Nephron (organoid): ENCODE measurements at regions not wholly inside any gene's neighbourhood (a gene's known extent, or its start where the extent isn't known, plus 50 kb on each side); places are given as distances from the start of the nearest gene placed in this dataset.
"Not testable (repeated sequence)": the region's sequence is repeated elsewhere in the genome, so short reads cannot be mapped to it uniquely, and the experiment has no call there.

Source experiments
- H3K27ac Mint-ChIP-seq, 3 experiments: 2 replicates each; pipeline ENCODE4 v1.8.0; 2020; ENCODE audit warnings: mixed read lengths in 3 of 3, mild to moderate bottlenecking in 2 of 3, moderate library complexity in 1 of 3
- H3K27me3 Mint-ChIP-seq: 2 replicates; pipeline ENCODE4 v1.8.0; 2021; ENCODE audit warnings: low read depth, mild to moderate bottlenecking, moderate library complexity, mixed read lengths
- H3K36me3 Mint-ChIP-seq: 2 replicates; pipeline ENCODE4 v1.8.0; 2020; ENCODE audit warnings: low read depth, mixed read lengths
- H3K4me1 Mint-ChIP-seq: 2 replicates; pipeline ENCODE4 v1.8.0; 2020; ENCODE audit warnings: mixed read lengths
- H3K4me3 Mint-ChIP-seq, 3 experiments: 2 replicates each; pipeline ENCODE4 v1.8.0; 2020; ENCODE audit warnings: mild to moderate bottlenecking in 3 of 3, mixed read lengths in 3 of 3, moderate library complexity in 2 of 3
- H3K9me3 Mint-ChIP-seq: 2 replicates; pipeline ENCODE4 v1.8.0; 2020; ENCODE audit warnings: mixed read lengths
- TF ChIP-seq, protein P1 (sequence below), 3 experiments: fragments of 200-600 bp; sonication (generic); IDR thresholded peaks; one replicate each; pipeline ENCODE4 v1.5.0; 2021; ENCODE audit warnings: antibody characterized with exemption in 3 of 3; ENCODE audit not compliant: unreplicated experiment in 3 of 3

DNA sequence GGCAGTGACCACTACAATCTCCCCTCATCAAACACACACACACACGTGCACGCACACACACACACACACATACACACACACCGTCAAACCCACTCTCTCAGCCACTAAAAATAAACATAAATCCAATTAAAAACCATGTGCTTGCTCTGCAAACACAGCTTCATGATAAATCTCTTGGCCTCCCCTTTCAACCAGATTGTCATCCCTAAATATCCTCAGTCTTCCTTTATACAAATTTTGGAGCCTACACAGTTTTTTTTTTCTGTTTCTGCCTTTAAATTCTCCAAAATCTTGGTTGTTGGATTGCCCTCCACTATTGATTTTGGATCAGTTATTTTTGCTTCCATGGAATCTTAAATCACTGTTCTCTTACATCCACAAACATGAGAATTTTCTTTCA lies 245.6 kb downstream of the SATB1 start:
- no peaks in the 10 kb centered on the region for H3K4me1 Mint-ChIP-seq
- no peak overlapping the region for H3K4me3 Mint-ChIP-seq
- H3K27ac Mint-ChIP-seq: no peak overlapping the region
- no peaks in the 10 kb centered on the region for H3K36me3 Mint-ChIP-seq
- peaks cover 4% of the 10 kb centered on the region for H3K27me3 Mint-ChIP-seq
- TF ChIP-seq, protein P1, sequence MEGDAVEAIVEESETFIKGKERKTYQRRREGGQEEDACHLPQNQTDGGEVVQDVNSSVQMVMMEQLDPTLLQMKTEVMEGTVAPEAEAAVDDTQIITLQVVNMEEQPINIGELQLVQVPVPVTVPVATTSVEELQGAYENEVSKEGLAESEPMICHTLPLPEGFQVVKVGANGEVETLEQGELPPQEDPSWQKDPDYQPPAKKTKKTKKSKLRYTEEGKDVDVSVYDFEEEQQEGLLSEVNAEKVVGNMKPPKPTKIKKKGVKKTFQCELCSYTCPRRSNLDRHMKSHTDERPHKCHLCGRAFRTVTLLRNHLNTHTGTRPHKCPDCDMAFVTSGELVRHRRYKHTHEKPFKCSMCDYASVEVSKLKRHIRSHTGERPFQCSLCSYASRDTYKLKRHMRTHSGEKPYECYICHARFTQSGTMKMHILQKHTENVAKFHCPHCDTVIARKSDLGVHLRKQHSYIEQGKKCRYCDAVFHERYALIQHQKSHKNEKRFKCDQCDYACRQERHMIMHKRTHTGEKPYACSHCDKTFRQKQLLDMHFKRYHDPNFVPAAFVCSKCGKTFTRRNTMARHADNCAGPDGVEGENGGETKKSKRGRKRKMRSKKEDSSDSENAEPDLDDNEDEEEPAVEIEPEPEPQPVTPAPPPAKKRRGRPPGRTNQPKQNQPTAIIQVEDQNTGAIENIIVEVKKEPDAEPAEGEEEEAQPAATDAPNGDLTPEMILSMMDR (IDR thresholded peaks at IDR 0.05; ENCODE audit: unreplicated experiment in 3 of 3): no peak
- no peaks in the 10 kb centered on the region for H3K9me3 Mint-ChIP-seq

DNA sequence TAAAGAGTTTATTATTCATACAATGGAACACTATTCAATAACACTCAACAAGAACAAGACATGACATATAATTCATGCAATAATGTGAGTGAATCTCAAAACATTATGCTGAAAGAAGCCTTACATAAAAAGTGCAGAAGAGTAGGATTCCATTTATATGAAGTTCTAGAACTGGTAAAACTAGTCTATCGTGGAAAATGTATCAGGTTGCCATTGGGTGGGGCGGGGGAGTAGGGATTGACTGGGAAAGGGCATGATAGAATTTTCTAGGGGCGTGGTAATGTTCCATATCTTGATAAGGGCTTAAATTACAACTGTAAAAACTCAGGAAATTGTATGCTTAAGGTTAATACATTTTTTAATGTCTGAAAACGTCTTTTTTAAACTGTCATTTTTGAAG lies 247.9 kb downstream of the SATB1 start:
- TF ChIP-seq, protein P1 (IDR thresholded peaks at IDR 0.05; ENCODE audit: unreplicated experiment in 3 of 3): no peak
- Mint-ChIP-seq H3K9me3 (peaks cover 3% of the 10 kb centered on the region), H3K27ac (no peak overlapping the region), H3K4me1 (no peaks in the 10 kb centered on the region), H3K36me3 (no peaks in the 10 kb centered on the region), H3K27me3 (peaks cover 4% of the 10 kb centered on the region), H3K4me3 (no peak overlapping the region)

DNA sequence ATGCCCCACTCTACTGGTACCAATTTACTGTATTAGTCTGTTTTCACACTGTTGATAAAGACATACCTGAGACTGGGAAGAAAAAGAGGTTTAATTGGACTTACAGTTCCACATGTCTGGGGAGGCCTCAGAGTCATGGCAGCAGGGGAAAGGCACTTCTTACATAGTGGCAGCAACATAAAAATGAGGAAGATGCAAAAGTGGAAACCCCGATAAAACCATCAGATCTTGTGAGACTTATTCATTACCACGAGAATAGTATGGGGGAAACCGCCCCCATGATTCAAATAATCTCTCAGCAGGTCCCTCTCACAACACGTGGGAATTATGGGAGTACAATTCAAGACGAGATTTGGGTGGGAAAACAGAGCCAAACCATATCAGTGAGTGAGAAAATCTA lies 251.2 kb downstream of the SATB1 start:
- H3K4me1 Mint-ChIP-seq, H3K27me3 Mint-ChIP-seq, H3K4me3 Mint-ChIP-seq, H3K9me3 Mint-ChIP-seq, H3K36me3 Mint-ChIP-seq, H3K27ac Mint-ChIP-seq: not testable (repeated sequence)

DNA sequence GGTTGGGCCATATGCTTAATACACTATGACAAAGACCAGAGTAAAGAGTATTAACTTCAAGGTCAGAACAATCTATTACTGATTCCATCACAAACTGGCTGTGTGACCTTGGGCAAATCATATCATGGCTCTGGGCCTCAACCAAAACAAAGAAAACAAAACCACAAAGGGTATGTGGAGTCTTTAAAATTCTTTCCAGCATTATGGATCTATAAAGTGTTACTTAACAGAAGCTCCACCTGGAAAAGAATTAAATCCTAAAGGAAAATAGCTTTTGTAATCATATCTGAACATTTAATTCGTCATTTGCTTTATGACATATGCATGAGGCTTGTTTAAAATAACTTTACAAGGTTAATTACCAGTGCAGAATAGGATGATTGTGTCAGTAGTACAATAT lies 265.5 kb downstream of the SATB1 start:
- TF ChIP-seq, protein P1 (IDR thresholded peaks at IDR 0.05; ENCODE audit: unreplicated experiment in 3 of 3): no peak
- Mint-ChIP-seq H3K4me1 (peaks cover under 1% of the 10 kb centered on the region), H3K27ac (no peak overlapping the region), H3K27me3 (no peaks in the 10 kb centered on the region), H3K36me3 (no peaks in the 10 kb centered on the region), H3K9me3 (no peaks in the 10 kb centered on the region), H3K4me3 (no peak overlapping the region)

DNA sequence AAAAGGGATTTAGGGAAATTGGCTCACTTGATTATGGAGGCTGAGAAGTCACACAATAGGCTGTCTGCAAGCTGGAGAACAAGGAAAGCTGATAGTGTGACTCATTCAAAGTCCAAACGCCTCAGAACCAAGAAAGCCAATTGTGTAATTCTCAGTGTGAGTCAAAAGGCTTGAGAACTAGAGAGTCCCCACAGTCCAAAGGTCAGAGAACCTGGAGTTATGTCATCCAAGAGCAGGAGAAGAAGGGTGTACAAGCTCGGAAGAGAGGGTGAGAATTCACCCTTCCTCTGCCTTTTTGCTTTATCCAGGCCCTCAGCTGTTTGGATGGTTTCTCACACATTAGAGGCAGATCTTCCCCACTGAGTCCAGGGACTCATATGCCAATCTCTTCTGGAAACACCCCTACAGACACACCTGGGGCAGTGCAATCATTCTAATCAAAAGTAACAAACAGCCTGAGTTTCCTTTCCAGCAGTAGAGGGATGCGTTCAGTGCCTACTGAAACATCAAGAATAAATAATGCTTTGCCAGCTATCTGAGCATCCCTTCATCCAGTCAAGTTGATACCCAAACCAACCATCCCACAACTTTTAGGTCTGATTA lies 271.5 kb downstream of the SATB1 start:
- TF ChIP-seq, protein P1 (IDR thresholded peaks at IDR 0.05; ENCODE audit: unreplicated experiment in 3 of 3): no peak
- H3K27me3 Mint-ChIP-seq: no peaks in the 10 kb centered on the region
- no peaks in the 10 kb centered on the region for H3K4me1 Mint-ChIP-seq
- no peak overlapping the region for H3K27ac Mint-ChIP-seq
- H3K4me3 Mint-ChIP-seq: no peak overlapping the region
- no peaks in the 10 kb centered on the region for H3K9me3 Mint-ChIP-seq
- H3K36me3 Mint-ChIP-seq: no peaks in the 10 kb centered on the region

DNA sequence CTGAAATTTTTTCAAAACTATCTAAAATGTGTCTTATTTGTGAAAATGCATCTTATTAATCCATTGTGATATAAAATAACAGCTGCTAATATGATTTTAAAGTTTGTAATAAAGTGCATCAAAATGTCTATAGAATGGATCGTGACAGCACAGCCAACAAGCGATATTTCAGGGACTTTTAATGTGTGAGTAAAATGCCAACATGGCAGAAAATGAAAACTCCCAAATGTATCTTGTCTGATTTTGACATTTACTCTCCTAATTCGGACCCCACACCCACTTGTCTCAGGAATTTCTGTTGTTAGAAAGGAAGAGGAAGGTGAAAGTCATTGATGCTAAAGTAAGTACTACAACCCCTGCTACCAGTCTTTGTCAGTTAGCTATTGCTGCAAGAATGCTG lies 273.9 kb downstream of the SATB1 start:
- Mint-ChIP-seq H3K36me3 (no peaks in the 10 kb centered on the region), H3K9me3 (no peaks in the 10 kb centered on the region), H3K27ac (no peak overlapping the region), H3K4me1 (no peaks in the 10 kb centered on the region), H3K27me3 (no peaks in the 10 kb centered on the region), H3K4me3 (no peak overlapping the region)
- TF ChIP-seq, protein P1 (IDR thresholded peaks at IDR 0.05; ENCODE audit: unreplicated experiment in 3 of 3): no peak
